ENCODE measurements at regions not wholly inside any gene's neighbourhood (a gene's known extent, or its start where the extent isn't known, plus 50 kb on each side); places are given as distances from the start of the nearest gene placed in this dataset.

DNA sequence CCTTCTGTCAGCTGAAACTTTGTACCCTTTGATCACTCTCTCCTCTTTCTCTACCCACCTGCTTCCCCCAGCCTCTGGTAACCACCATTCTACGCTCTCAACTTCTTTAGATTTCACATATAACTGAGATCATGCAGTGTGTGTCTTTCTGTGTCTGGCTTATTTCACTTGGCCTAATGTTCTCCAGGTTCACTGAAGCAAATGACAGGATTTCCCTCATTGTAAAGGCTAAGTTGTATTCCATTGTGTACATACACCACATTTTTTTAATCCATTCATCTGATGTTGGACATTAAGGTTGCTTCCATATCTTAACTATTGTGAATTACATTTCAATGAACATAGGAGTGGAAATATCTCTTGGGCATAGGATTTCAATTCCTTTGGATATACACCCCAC, 207.6 kb downstream of the MIAT start:
- TF ChIP-seq, protein P1, sequence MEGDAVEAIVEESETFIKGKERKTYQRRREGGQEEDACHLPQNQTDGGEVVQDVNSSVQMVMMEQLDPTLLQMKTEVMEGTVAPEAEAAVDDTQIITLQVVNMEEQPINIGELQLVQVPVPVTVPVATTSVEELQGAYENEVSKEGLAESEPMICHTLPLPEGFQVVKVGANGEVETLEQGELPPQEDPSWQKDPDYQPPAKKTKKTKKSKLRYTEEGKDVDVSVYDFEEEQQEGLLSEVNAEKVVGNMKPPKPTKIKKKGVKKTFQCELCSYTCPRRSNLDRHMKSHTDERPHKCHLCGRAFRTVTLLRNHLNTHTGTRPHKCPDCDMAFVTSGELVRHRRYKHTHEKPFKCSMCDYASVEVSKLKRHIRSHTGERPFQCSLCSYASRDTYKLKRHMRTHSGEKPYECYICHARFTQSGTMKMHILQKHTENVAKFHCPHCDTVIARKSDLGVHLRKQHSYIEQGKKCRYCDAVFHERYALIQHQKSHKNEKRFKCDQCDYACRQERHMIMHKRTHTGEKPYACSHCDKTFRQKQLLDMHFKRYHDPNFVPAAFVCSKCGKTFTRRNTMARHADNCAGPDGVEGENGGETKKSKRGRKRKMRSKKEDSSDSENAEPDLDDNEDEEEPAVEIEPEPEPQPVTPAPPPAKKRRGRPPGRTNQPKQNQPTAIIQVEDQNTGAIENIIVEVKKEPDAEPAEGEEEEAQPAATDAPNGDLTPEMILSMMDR (IDR thresholded peaks at IDR 0.05; ENCODE audit: low read depth, low read length) = no peak
- TF ChIP-seq POLR2A (IDR thresholded peaks at IDR 0.05; ENCODE audit: extremely low read depth, insufficient read length) = no peak
- TF ChIP-seq, protein P2, sequence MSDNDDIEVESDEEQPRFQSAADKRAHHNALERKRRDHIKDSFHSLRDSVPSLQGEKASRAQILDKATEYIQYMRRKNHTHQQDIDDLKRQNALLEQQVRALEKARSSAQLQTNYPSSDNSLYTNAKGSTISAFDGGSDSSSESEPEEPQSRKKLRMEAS (IDR thresholded peaks at IDR 0.05; ENCODE audit: low read depth, low read length) = no peak
- no peak for TF ChIP-seq MYC (IDR thresholded peaks at IDR 0.05; ENCODE audit: low read depth, low read length)

Measured in NB4 (cell line).